ENCODE measurements at regions not wholly inside any gene's neighbourhood (a gene's known extent, or its start where the extent isn't known, plus 50 kb on each side); places are given as distances from the start of the nearest gene placed in this dataset.
"Not testable (repeated sequence)": the region's sequence is repeated elsewhere in the genome, so short reads cannot be mapped to it uniquely, and the experiment has no call there.

- no peak overlapping the region for H3K4me3 Mint-ChIP-seq
- no peak overlapping the region for H3K27ac Mint-ChIP-seq
- H3K9me3 ChIP-seq (replicated peaks in 1 of 2; ENCODE audit: control insufficient read depth in 1 of 2, insufficient read depth in 1 of 2, low read length in 2 of 2): no peaks in the 10 kb centered on the region
- no peak overlapping the region for H3K4me3 ChIP-seq (replicated peaks in 1 of 3; ENCODE audit: low read depth in 2 of 3, low read length in 3 of 3)
- H3K9ac ChIP-seq (ENCODE audit: insufficient read depth, low read length, poor library complexity, severe bottlenecking): no peak overlapping the region
- no peaks in the 10 kb centered on the region for H3K36me3 Mint-ChIP-seq
- no peaks in the 10 kb centered on the region for H3K27me3 ChIP-seq (ENCODE audit: control insufficient read depth in 2 of 2, insufficient read depth in 2 of 2, low read length in 2 of 2)
- no peaks in the 10 kb centered on the region for H4K20me1 ChIP-seq (ENCODE audit: insufficient read depth, low read length)
- H3K4me1 Mint-ChIP-seq: peaks cover 6% of the 10 kb centered on the region
- TF ChIP-seq CTCF (IDR thresholded peaks at IDR 0.05): no peak
- no peaks in the 10 kb centered on the region for H3K36me3 ChIP-seq (replicated peaks in 1 of 2; ENCODE audit: control insufficient read depth in 1 of 2, insufficient read depth in 2 of 2, low read length in 2 of 2)
- H3K9me3 Mint-ChIP-seq: peaks cover 0 to 12% (median 3%) of the 10 kb centered on the region in 7 donors
- no peak overlapping the region for H3K4me2 ChIP-seq (replicated peaks; ENCODE audit: extremely low read depth, low read length, poor library complexity, severe bottlenecking)
- intact Hi-C loops (cut with micrococcal nuclease): no loop called here
- WGBS (ENCODE audit: insufficient coverage): 100% methylated on average over 1 of the region's 6 CpGs
- no peaks in the 10 kb centered on the region for H3K79me2 ChIP-seq (ENCODE audit: insufficient read depth, low read length)
- H2AFZ ChIP-seq (ENCODE audit: insufficient read depth, low read depth, low read length, poor library complexity, severe bottlenecking): no peak overlapping the region
- H3K27ac ChIP-seq (ENCODE audit: low read depth in 1 of 2, low read length in 2 of 2): no peak overlapping the region
- peaks cover 0 to 3% (median 0%) of the 10 kb centered on the region in 3 donors for H3K27me3 Mint-ChIP-seq (ENCODE audit: low read depth in 3 of 3)
- H3K4me1 ChIP-seq (ENCODE audit: control insufficient read depth in 1 of 2, insufficient read depth in 2 of 2, low read length in 2 of 2): no peaks in the 10 kb centered on the region
- DNase-seq: no peak
Observed at GRCh38 chr7:34569975-34570699, 87.9 kb upstream of the NPSR1 start.

- intact Hi-C loops (cut with micrococcal nuclease): no loop called here
- no peaks in the 10 kb centered on the region for H3K79me2 ChIP-seq (ENCODE audit: insufficient read depth, low read length)
- H3K9ac ChIP-seq (ENCODE audit: insufficient read depth, low read length, poor library complexity, severe bottlenecking): no peak overlapping the region
- no peaks in the 10 kb centered on the region for H4K20me1 ChIP-seq (ENCODE audit: insufficient read depth, low read length)
- H3K36me3 ChIP-seq (replicated peaks in 1 of 2; ENCODE audit: control insufficient read depth in 1 of 2, insufficient read depth in 2 of 2, low read length in 2 of 2): no peaks in the 10 kb centered on the region
- no peaks in the 10 kb centered on the region for H3K4me1 Mint-ChIP-seq
- H3K4me3 ChIP-seq (replicated peaks in 1 of 3; ENCODE audit: low read depth in 2 of 3, low read length in 3 of 3): no peak overlapping the region
- WGBS (ENCODE audit: insufficient coverage): no CpG with 5 or more reads among the region's 2 CpGs
- TF ChIP-seq CTCF (IDR thresholded peaks at IDR 0.05): no peak
- H3K4me1 ChIP-seq (ENCODE audit: control insufficient read depth in 1 of 2, insufficient read depth in 2 of 2, low read length in 2 of 2): no peaks in the 10 kb centered on the region
- no peak for DNase-seq
- no peak overlapping the region for H3K4me2 ChIP-seq (replicated peaks; ENCODE audit: extremely low read depth, low read length, poor library complexity, severe bottlenecking)
- H2AFZ ChIP-seq (ENCODE audit: insufficient read depth, low read depth, low read length, poor library complexity, severe bottlenecking): no peak overlapping the region
- H3K27me3 ChIP-seq (ENCODE audit: control insufficient read depth in 2 of 2, insufficient read depth in 2 of 2, low read length in 2 of 2): no peaks in the 10 kb centered on the region
- peaks cover 12 to 25% (median 13%) of the 10 kb centered on the region in 7 donors for H3K9me3 Mint-ChIP-seq
- H3K27ac Mint-ChIP-seq: no peak overlapping the region
- H3K9me3 ChIP-seq (replicated peaks in 1 of 2; ENCODE audit: control insufficient read depth in 1 of 2, insufficient read depth in 1 of 2, low read length in 2 of 2): no peaks in the 10 kb centered on the region
- no peak overlapping the region for H3K27ac ChIP-seq (ENCODE audit: low read depth in 1 of 2, low read length in 2 of 2)
- H3K4me3 Mint-ChIP-seq: no peak overlapping the region
- no peaks in the 10 kb centered on the region for H3K36me3 Mint-ChIP-seq
- H3K27me3 Mint-ChIP-seq (ENCODE audit: low read depth in 3 of 3): peaks cover 0 to 3% (median 0%) of the 10 kb centered on the region in 3 donors
Observed at GRCh38 chr7:34575006-34575405, 83.0 kb upstream of the NPSR1 start.

- H3K4me3 Mint-ChIP-seq; H3K36me3 ChIP-seq (replicated peaks in 1 of 2; ENCODE audit: control insufficient read depth in 1 of 2, insufficient read depth in 2 of 2, low read length in 2 of 2); H3K27ac ChIP-seq (ENCODE audit: low read depth in 1 of 2, low read length in 2 of 2); H3K36me3 Mint-ChIP-seq; H2AFZ ChIP-seq (ENCODE audit: insufficient read depth, low read depth, low read length, poor library complexity, severe bottlenecking); H3K9me3 ChIP-seq (replicated peaks in 1 of 2; ENCODE audit: control insufficient read depth in 1 of 2, insufficient read depth in 1 of 2, low read length in 2 of 2); H3K4me3 ChIP-seq (replicated peaks in 1 of 3; ENCODE audit: low read depth in 2 of 3, low read length in 3 of 3); H3K27me3 Mint-ChIP-seq (ENCODE audit: low read depth in 3 of 3); DNase-seq; H3K79me2 ChIP-seq (ENCODE audit: insufficient read depth, low read length); H3K27me3 ChIP-seq (ENCODE audit: control insufficient read depth in 2 of 2, insufficient read depth in 2 of 2, low read length in 2 of 2); H4K20me1 ChIP-seq (ENCODE audit: insufficient read depth, low read length); H3K9ac ChIP-seq (ENCODE audit: insufficient read depth, low read length, poor library complexity, severe bottlenecking); H3K4me1 ChIP-seq (ENCODE audit: control insufficient read depth in 1 of 2, insufficient read depth in 2 of 2, low read length in 2 of 2); H3K4me1 Mint-ChIP-seq; H3K4me2 ChIP-seq (replicated peaks; ENCODE audit: extremely low read depth, low read length, poor library complexity, severe bottlenecking); intact Hi-C loops (cut with micrococcal nuclease); H3K27ac Mint-ChIP-seq: not testable (repeated sequence)
- no CpG with 5 or more reads among the region's 1 CpG for WGBS (ENCODE audit: insufficient coverage)
- peaks cover 11 to 25% (median 14%) of the 10 kb centered on the region in 7 donors for H3K9me3 Mint-ChIP-seq
Observed at GRCh38 chr7:34577934-34578333, 80.1 kb upstream of the NPSR1 start.
